MCF 10A (cell line): ENCODE measurements at regions not wholly inside any gene's neighbourhood (a gene's known extent, or its start where the extent isn't known, plus 50 kb on each side); places are given as distances from the start of the nearest gene placed in this dataset.
A peak's percentile ranks its signal among the peaks of the same experiment; 100 is the strongest.

Source experiments
- BruUV-seq: library from RNA; stranded (reverse); fragments of 400-500 nt; replicated peaks from 2 replicates; lab custom pipeline; 2021; lab: Mats Ljungman, UMichigan
- CTCF ChIA-PET: fragments of 300-600 bp; sonication (Branson Sonifier 250); formaldehyde crosslinking; extraction: SDS; loops from one replicate; lab custom pipeline; 2021; ENCODE audit warnings: antibody characterized with exemption, inconsistent platforms; lab: Yijun Ruan, JAX
- POLR2A ChIA-PET: fragments of 300-600, 350-650 bp; sonication (Branson Sonifier 250); formaldehyde crosslinking; extraction: SDS; loops from one replicate; lab custom pipeline; 2020; ENCODE audit warnings: antibody characterized with exemption, inconsistent platforms; lab: Yijun Ruan, JAX
- DNase-seq: peaks from one replicate; pipeline ENCODE4 v3.0.0-alpha.2; 2018; ENCODE audit not compliant: unreplicated experiment
- H3K27ac Mint-ChIP-seq: one replicate; pipeline ENCODE4 v1.8.0; 2022; ENCODE audit warnings: mild to moderate bottlenecking, low read depth, mixed read lengths; ENCODE audit not compliant: unreplicated experiment
- H3K27me3 Mint-ChIP-seq: one replicate; pipeline ENCODE4 v1.8.0; 2022; ENCODE audit warnings: mixed read lengths; ENCODE audit not compliant: insufficient read depth, unreplicated experiment
- H3K36me3 Mint-ChIP-seq: one replicate; pipeline ENCODE4 v1.8.0; 2022; ENCODE audit warnings: mild to moderate bottlenecking, moderate library complexity, mixed read lengths; ENCODE audit not compliant: insufficient read depth, unreplicated experiment
- H3K4me1 Mint-ChIP-seq: one replicate; pipeline ENCODE4 v1.8.0; 2022; ENCODE audit warnings: mixed read lengths; ENCODE audit not compliant: insufficient read depth, unreplicated experiment
- H3K4me3 Mint-ChIP-seq: one replicate; pipeline ENCODE4 v1.8.0; 2022; ENCODE audit warnings: mild to moderate bottlenecking, moderate library complexity, mixed read lengths; ENCODE audit not compliant: unreplicated experiment
- H3K9me3 Mint-ChIP-seq: one replicate; pipeline ENCODE4 v1.8.0; 2022; ENCODE audit warnings: mixed read lengths; ENCODE audit not compliant: unreplicated experiment
- CTCF ChIP-seq: fragments of 200-600 bp; IDR thresholded peaks from one replicate; pipeline ENCODE4 v1.8.0; 2022; ENCODE audit warnings: antibody characterized with exemption, mild to moderate bottlenecking; ENCODE audit not compliant: unreplicated experiment
- intact Hi-C: fragments of 100-400 bp; cut with micrococcal nuclease; formaldehyde crosslinking; loops from 2 replicates; pipeline ENCODE4 v1.14.1; 2022

- H3K9me3 Mint-ChIP-seq = no peaks in the 10 kb centered on the region
- H3K36me3 Mint-ChIP-seq = no peaks in the 10 kb centered on the region
- no peak for DNase-seq
- H3K4me1 Mint-ChIP-seq = no peaks in the 10 kb centered on the region
- no peak overlapping the region for H3K4me3 Mint-ChIP-seq
- POLR2A ChIA-PET = no interaction called here
- intact Hi-C loops = no loop called here
- H3K27me3 Mint-ChIP-seq = no peaks in the 10 kb centered on the region
- no TSS peak for BruUV-seq
- CTCF ChIA-PET = interaction anchor here (0.7 kb wide), 1 partner anchor 52 kb away, joined by 3 read pairs; no protein-coding TSS in a partner anchor
- H3K27ac Mint-ChIP-seq = no peak overlapping the region
- TF ChIP-seq CTCF = no peak
Observed at GRCh38 chr2:234341306-234341985, 155.4 kb downstream of the ARL4C start.

GRCh38 chr2:234339501-234339900, 157.4 kb downstream of the ARL4C start:
- CTCF ChIA-PET = no interaction called here
- TF ChIP-seq CTCF = no peak
- intact Hi-C loops = no loop called here
- Mint-ChIP-seq H3K4me3 (no peak overlapping the region), H3K27me3 (no peaks in the 10 kb centered on the region), H3K4me1 (no peaks in the 10 kb centered on the region), H3K27ac (no peak overlapping the region), H3K9me3 (no peaks in the 10 kb centered on the region), H3K36me3 (no peaks in the 10 kb centered on the region)
- no peak for DNase-seq
- BruUV-seq = no TSS peak
- POLR2A ChIA-PET = no interaction called here

GRCh38 chr2:234339011-234339410, 157.9 kb downstream of the ARL4C start:
- Mint-ChIP-seq H3K9me3 (no peaks in the 10 kb centered on the region), H3K27me3 (no peaks in the 10 kb centered on the region), H3K4me1 (no peaks in the 10 kb centered on the region), H3K4me3 (no peak overlapping the region), H3K36me3 (no peaks in the 10 kb centered on the region), H3K27ac (no peak overlapping the region)
- intact Hi-C loops = no loop called here
- BruUV-seq = no TSS peak
- no peak for TF ChIP-seq CTCF
- no peak for DNase-seq
- CTCF ChIA-PET = no interaction called here
- POLR2A ChIA-PET = no interaction called here

GRCh38 chr2:234335661-234336228, 161.1 kb downstream of the ARL4C start:
- BruUV-seq = no TSS peak
- intact Hi-C loops = no loop called here
- no peaks in the 10 kb centered on the region for H3K9me3 Mint-ChIP-seq
- peaks cover 6% of the 10 kb centered on the region for H3K4me1 Mint-ChIP-seq
- peak; percentile 54 for DNase-seq
- ChIA-PET POLR2A (interaction anchor here (0.6 to 2.2 kb wide), 15 partner anchors 9 to 160 kb away, joined by 3 to 17 read pairs (median 3); no protein-coding TSS in a partner anchor), CTCF (interaction anchor here (0.6 kb wide), 1 partner anchor 10 kb away, joined by 4 read pairs; no protein-coding TSS in a partner anchor)
- H3K4me3 Mint-ChIP-seq = peak overlapping the region; percentile 17
- no peak for TF ChIP-seq CTCF
- no peaks in the 10 kb centered on the region for H3K36me3 Mint-ChIP-seq
- H3K27ac Mint-ChIP-seq = peak overlapping the region; percentile 22
- peaks cover 17% of the 10 kb centered on the region for H3K27me3 Mint-ChIP-seq
